WTC11 (cell line): ENCODE measurements at regions not wholly inside any gene's neighbourhood (a gene's known extent, or its start where the extent isn't known, plus 50 kb on each side); places are given as distances from the start of the nearest gene placed in this dataset.

Experiments
- ATAC-seq: fragments of 200-7000 bp; cut with Tn5 transposase; 2 replicates; pipeline ENCODE4 v1.10.0; 2021; ENCODE audit warnings: mild to moderate bottlenecking, moderate library complexity
- CTCF ChIA-PET: fragments of 300-600 bp; sonication (Branson Sonifier 250); formaldehyde crosslinking; loops from one replicate; lab custom pipeline; 2021; ENCODE audit warnings: antibody characterized with exemption; lab: Charles Lee
- POLR2A ChIA-PET: fragments of 350-600 bp; sonication (Branson Sonifier 250); formaldehyde crosslinking; loops from one replicate; lab custom pipeline; 2021; ENCODE audit warnings: antibody characterized with exemption; lab: Charles Lee
- DNase-seq: peaks from one replicate; pipeline ENCODE4 v3.0.0; 2021; ENCODE audit warnings: low spot score
- H3K27ac Mint-ChIP-seq: 2 replicates; pipeline ENCODE4 v1.8.0; 2021; ENCODE audit warnings: mixed read lengths
- H3K27me3 Mint-ChIP-seq: 2 replicates; pipeline ENCODE4 v1.8.0; 2021; ENCODE audit warnings: low read depth, mild to moderate bottlenecking, moderate library complexity, mixed read lengths
- H3K36me3 Mint-ChIP-seq: 2 replicates; pipeline ENCODE4 v1.8.0; 2021; ENCODE audit warnings: mixed read lengths
- H3K4me1 Mint-ChIP-seq: 2 replicates; pipeline ENCODE4 v1.8.0; 2022; ENCODE audit warnings: mixed read lengths
- H3K4me3 Mint-ChIP-seq: 2 replicates; pipeline ENCODE4 v1.8.0; 2021; ENCODE audit warnings: mild to moderate bottlenecking, moderate library complexity, mixed read lengths
- H3K9me3 Mint-ChIP-seq: 2 replicates; pipeline ENCODE4 v1.8.0; 2021; ENCODE audit warnings: mixed read lengths
- ATF1 ChIP-seq: sonication (generic); formaldehyde crosslinking; IDR thresholded peaks from 2 replicates; pipeline ENCODE4 v1.8.1; 2023; ENCODE audit warnings: mild to moderate bottlenecking, moderate library complexity, missing genetic modification reagents
- ELF4 ChIP-seq: sonication (generic); formaldehyde crosslinking; IDR thresholded peaks from 2 replicates; pipeline ENCODE4 v1.8.1; 2022; ENCODE audit warnings: low read depth, mild to moderate bottlenecking, moderate library complexity, missing genetic modification reagents
- EMX1 ChIP-seq: fragments of 250-450 bp; sonication (Bioruptor Pico); IDR thresholded peaks from 2 replicates; pipeline ENCODE4 v1.8.0; 2021; ENCODE audit warnings: mild to moderate bottlenecking
- FOXJ3 ChIP-seq: sonication (generic); formaldehyde crosslinking; IDR thresholded peaks from 2 replicates; pipeline ENCODE4 v1.9.0; 2021; ENCODE audit warnings: missing genetic modification reagents, mild to moderate bottlenecking, borderline replicate concordance
- GABPB1 ChIP-seq: sonication (generic); formaldehyde crosslinking; IDR thresholded peaks from 2 replicates; pipeline ENCODE4 v1.8.1; 2023; ENCODE audit warnings: mild to moderate bottlenecking, missing genetic modification reagents
- GRHL2 ChIP-seq: fragments of 250-450 bp; sonication (Bioruptor Pico); IDR thresholded peaks from 2 replicates; pipeline ENCODE4 v1.8.0; 2022; ENCODE audit warnings: mild to moderate bottlenecking, moderate library complexity; ENCODE audit not compliant: insufficient replicate concordance, severe bottlenecking
- JAZF1 ChIP-seq: fragments of 250-450 bp; sonication (Bioruptor Pico); IDR thresholded peaks from 2 replicates; pipeline ENCODE4 v1.9.0; 2021; ENCODE audit warnings: moderate library complexity, mild to moderate bottlenecking, inconsistent platforms
- NFATC4 ChIP-seq: fragments of 250-450 bp; sonication (Bioruptor Pico); IDR thresholded peaks from 2 replicates; pipeline ENCODE4 v1.9.0; 2021; ENCODE audit warnings: mild to moderate bottlenecking
- NFYB ChIP-seq: sonication (generic); formaldehyde crosslinking; conservative IDR thresholded peaks from 2 replicates; pipeline ENCODE4 v1.8.0; 2022; ENCODE audit warnings: low read depth, missing genetic modification reagents
- NR2C2 ChIP-seq: sonication (generic); formaldehyde crosslinking; IDR thresholded peaks from 2 replicates; pipeline ENCODE4 v1.8.0; 2022; ENCODE audit warnings: mild to moderate bottlenecking, missing genetic modification reagents
- SMAD4 ChIP-seq: sonication (generic); formaldehyde crosslinking; IDR thresholded peaks from 2 replicates; pipeline ENCODE4 v1.8.0; 2022; ENCODE audit warnings: mild to moderate bottlenecking, missing genetic modification reagents
- TEAD1 ChIP-seq: sonication (generic); formaldehyde crosslinking; IDR thresholded peaks from 2 replicates; pipeline ENCODE4 v1.8.0; 2022; ENCODE audit warnings: mild to moderate bottlenecking, missing genetic modification reagents
- ZNF219 ChIP-seq: sonication (generic); formaldehyde crosslinking; IDR thresholded peaks from 2 replicates; pipeline ENCODE4 v1.8.0; 2023; ENCODE audit warnings: missing genetic modification reagents, mild to moderate bottlenecking, borderline replicate concordance
- ZNF263 ChIP-seq: sonication (generic); formaldehyde crosslinking; IDR thresholded peaks from 2 replicates; pipeline ENCODE4 v1.8.1; 2022; ENCODE audit warnings: low read depth, mild to moderate bottlenecking, moderate library complexity, missing genetic modification reagents
- ZNF317 ChIP-seq: sonication (generic); formaldehyde crosslinking; IDR thresholded peaks from 2 replicates; pipeline ENCODE4 v1.8.1; 2023; ENCODE audit warnings: low read depth, mild to moderate bottlenecking, moderate library complexity, missing genetic modification reagents, borderline replicate concordance
- TF ChIP-seq, protein P1 (sequence below): sonication (generic); formaldehyde crosslinking; IDR thresholded peaks from 2 replicates; pipeline ENCODE4 v1.8.1; 2023; ENCODE audit warnings: mild to moderate bottlenecking, missing genetic modification reagents, moderate library complexity
- TF ChIP-seq, protein P2 (sequence below): sonication (generic); formaldehyde crosslinking; IDR thresholded peaks from 2 replicates; pipeline ENCODE4 v1.8.1; 2023; ENCODE audit warnings: mild to moderate bottlenecking, missing genetic modification reagents
- TF ChIP-seq, protein P3 (sequence below): sonication (generic); formaldehyde crosslinking; conservative IDR thresholded peaks from 2 replicates; pipeline ENCODE4 v1.8.1; 2023; ENCODE audit warnings: mild to moderate bottlenecking, low read depth, missing genetic modification reagents, moderate library complexity

DNA sequence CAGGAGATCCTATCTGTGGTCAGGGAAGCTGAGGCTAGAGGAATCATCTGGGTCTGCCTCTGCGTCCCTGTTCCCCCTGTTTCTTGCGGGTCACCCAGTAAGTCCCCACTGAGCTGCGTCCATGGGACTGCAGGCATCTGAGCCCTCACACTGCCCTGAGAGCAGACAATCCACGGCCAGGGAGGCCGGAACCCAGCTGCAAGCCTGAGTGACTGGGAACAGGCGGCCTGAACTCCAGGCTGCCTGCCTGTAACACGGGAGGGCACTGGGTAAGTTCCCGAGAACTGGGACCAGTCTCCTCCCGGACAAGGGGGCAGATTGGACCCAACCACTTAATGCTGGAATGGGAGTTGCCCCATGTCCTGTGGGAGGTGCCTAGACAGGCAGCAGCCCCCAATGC lies 727.4 kb downstream of the BRD1 start:
- no peak overlapping the region for H3K27ac Mint-ChIP-seq
- H3K4me1 Mint-ChIP-seq: peaks cover 10% of the 10 kb centered on the region
- H3K4me3 Mint-ChIP-seq: no peak overlapping the region
- peaks cover 5% of the 10 kb centered on the region for H3K9me3 Mint-ChIP-seq
- no peaks in the 10 kb centered on the region for H3K36me3 Mint-ChIP-seq
- H3K27me3 Mint-ChIP-seq: no peaks in the 10 kb centered on the region
- TF ChIP-seq TEAD1 (no peak), JAZF1 (CRISPR knock-in tag) (no peak), SMAD4 (CRISPR knock-in tag) (no peak), ZNF219 (CRISPR knock-in tag) (no peak)
- TF ChIP-seq, all 79 proteins: peak for 0
- ChIA-PET CTCF (interaction anchor here (2.0 kb wide), 1 partner anchor 205 kb away, joined by 5 read pairs; no protein-coding TSS in a partner anchor), POLR2A (interaction anchor here (0.5 kb wide), 1 partner anchor 146 kb away, joined by 5 read pairs; no protein-coding TSS in a partner anchor)
- DNase-seq (no peak), ATAC-seq (no peak)

DNA sequence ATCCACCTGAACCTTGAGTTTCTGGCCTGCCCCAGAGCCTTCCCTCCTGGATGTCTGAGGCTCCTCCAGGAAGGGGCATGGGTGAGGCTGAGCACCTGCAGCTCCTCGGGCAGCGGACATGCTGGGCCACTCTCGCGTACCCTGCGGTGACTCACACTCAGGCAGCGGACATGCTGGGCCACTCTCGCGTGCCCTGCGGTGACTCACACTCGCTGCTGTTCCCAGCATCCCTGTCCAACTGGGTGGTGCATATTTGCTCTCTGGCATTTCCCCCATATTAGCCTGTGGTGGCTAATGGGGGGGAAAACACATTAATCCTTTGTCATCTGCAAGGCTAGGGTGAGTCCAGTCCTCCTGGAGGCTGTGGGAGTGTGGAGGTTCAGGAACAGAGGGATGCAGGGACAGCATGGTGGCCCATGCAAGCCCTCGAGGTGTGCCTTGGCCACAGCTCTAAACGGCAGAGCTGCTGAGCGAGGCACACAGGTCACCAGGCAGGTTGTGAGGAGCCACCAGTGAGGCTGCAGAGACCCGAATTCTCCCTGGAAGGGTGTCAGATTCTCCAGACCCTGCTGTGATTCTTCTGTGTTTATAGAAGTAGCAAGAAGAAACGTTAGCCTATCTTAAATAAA lies 728.1 kb downstream of the BRD1 start:
- no peaks in the 10 kb centered on the region for H3K27me3 Mint-ChIP-seq
- DNase-seq (no peak), ATAC-seq (no peak)
- ChIA-PET POLR2A (no interaction called here), CTCF (interaction anchor here (2.0 kb wide), 1 partner anchor 205 kb away, joined by 5 read pairs; no protein-coding TSS in a partner anchor)
- H3K4me3 Mint-ChIP-seq: no peak overlapping the region
- H3K4me1 Mint-ChIP-seq: peaks cover 10% of the 10 kb centered on the region
- H3K9me3 Mint-ChIP-seq: peaks cover 5% of the 10 kb centered on the region
- no peak overlapping the region for H3K27ac Mint-ChIP-seq
- H3K36me3 Mint-ChIP-seq: no peaks in the 10 kb centered on the region
- TF ChIP-seq, protein P1, sequence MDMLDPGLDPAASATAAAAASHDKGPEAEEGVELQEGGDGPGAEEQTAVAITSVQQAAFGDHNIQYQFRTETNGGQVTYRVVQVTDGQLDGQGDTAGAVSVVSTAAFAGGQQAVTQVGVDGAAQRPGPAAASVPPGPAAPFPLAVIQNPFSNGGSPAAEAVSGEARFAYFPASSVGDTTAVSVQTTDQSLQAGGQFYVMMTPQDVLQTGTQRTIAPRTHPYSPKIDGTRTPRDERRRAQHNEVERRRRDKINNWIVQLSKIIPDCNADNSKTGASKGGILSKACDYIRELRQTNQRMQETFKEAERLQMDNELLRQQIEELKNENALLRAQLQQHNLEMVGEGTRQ (CRISPR knock-in tag): no peak
- TF ChIP-seq, protein P2, sequence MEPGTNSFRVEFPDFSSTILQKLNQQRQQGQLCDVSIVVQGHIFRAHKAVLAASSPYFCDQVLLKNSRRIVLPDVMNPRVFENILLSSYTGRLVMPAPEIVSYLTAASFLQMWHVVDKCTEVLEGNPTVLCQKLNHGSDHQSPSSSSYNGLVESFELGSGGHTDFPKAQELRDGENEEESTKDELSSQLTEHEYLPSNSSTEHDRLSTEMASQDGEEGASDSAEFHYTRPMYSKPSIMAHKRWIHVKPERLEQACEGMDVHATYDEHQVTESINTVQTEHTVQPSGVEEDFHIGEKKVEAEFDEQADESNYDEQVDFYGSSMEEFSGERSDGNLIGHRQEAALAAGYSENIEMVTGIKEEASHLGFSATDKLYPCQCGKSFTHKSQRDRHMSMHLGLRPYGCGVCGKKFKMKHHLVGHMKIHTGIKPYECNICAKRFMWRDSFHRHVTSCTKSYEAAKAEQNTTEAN (CRISPR knock-in tag): 0 out of 2 replicates have a peak, but pooled peaks have one; percentile 31

DNA sequence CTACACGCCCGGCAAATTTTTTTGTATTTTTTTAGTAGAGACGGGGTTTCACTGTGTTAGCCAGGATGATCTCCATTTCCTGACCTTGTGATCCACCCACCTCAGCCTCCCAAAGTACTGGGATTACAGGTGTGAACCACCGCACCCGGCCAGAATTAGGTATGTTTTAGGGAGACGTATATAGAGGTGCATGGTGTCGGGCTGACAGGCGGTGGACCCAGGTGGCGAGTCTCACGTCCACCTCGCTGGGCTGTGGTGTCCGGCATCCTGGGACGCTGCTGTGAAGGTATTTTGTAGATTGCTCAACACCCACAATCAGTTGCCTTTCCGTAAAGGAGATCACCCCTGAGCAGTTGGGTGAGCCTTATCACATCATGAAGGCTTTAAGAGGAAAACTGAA lies 728.6 kb downstream of the BRD1 start:
- H3K9me3 Mint-ChIP-seq: peaks cover 5% of the 10 kb centered on the region
- H3K4me3 Mint-ChIP-seq: no peak overlapping the region
- POLR2A ChIA-PET: no interaction called here
- no peak overlapping the region for H3K27ac Mint-ChIP-seq
- CTCF ChIA-PET: no interaction called here
- DNase-seq (no peak), ATAC-seq (no peak)
- peaks cover 10% of the 10 kb centered on the region for H3K4me1 Mint-ChIP-seq
- TF ChIP-seq FOXJ3 (CRISPR knock-in tag): no peak
- no peak for TF ChIP-seq EMX1 (CRISPR knock-in tag)
- TF ChIP-seq NFYB (CRISPR knock-in tag): no peak
- no peak for TF ChIP-seq GABPB1 (CRISPR knock-in tag)
- no peak for TF ChIP-seq NR2C2 (CRISPR knock-in tag)
- no peak for TF ChIP-seq GRHL2 (CRISPR knock-in tag)
- no peak for TF ChIP-seq ELF4 (CRISPR knock-in tag)
- H3K27me3 Mint-ChIP-seq: no peaks in the 10 kb centered on the region
- H3K36me3 Mint-ChIP-seq: no peaks in the 10 kb centered on the region

DNA sequence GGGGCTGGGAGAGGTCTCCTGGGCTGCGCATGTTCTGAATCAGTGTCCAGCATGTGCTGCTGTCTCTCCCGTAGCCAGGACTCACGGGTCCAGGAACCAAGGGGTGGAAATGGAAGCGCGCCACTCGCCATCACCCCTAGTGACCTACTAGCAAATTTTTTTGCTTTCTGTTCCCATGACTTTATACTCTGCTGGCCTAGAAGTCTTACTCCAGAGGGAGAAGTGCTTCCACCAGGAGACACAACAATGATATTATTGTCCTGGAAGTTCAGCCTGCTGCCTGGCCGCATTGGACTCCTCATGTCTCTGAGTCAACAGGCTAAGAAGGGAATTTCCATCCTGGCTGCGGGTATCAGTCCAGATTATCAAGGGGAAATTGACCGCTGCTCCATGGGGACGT lies 729.7 kb downstream of the BRD1 start:
- H3K4me3 Mint-ChIP-seq: no peak overlapping the region
- ATAC-seq (no peak), DNase-seq (no peak)
- ChIA-PET POLR2A (no interaction called here), CTCF (no interaction called here)
- H3K4me1 Mint-ChIP-seq: peaks cover under 1% of the 10 kb centered on the region; the same call in 1 of the 2 replicates
- H3K27me3 Mint-ChIP-seq: no peaks in the 10 kb centered on the region
- no peak overlapping the region for H3K27ac Mint-ChIP-seq
- TF ChIP-seq NR2C2 (CRISPR knock-in tag): no peak
- no peak for TF ChIP-seq ELF4 (CRISPR knock-in tag)
- no peak for TF ChIP-seq ATF1
- TF ChIP-seq, protein P3, sequence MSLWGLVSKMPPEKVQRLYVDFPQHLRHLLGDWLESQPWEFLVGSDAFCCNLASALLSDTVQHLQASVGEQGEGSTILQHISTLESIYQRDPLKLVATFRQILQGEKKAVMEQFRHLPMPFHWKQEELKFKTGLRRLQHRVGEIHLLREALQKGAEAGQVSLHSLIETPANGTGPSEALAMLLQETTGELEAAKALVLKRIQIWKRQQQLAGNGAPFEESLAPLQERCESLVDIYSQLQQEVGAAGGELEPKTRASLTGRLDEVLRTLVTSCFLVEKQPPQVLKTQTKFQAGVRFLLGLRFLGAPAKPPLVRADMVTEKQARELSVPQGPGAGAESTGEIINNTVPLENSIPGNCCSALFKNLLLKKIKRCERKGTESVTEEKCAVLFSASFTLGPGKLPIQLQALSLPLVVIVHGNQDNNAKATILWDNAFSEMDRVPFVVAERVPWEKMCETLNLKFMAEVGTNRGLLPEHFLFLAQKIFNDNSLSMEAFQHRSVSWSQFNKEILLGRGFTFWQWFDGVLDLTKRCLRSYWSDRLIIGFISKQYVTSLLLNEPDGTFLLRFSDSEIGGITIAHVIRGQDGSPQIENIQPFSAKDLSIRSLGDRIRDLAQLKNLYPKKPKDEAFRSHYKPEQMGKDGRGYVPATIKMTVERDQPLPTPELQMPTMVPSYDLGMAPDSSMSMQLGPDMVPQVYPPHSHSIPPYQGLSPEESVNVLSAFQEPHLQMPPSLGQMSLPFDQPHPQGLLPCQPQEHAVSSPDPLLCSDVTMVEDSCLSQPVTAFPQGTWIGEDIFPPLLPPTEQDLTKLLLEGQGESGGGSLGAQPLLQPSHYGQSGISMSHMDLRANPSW (CRISPR knock-in tag): no peak
- TF ChIP-seq NFATC4: no peak
- no peak for TF ChIP-seq ZNF317
- TF ChIP-seq ZNF263: no peak
- no peaks in the 10 kb centered on the region for H3K36me3 Mint-ChIP-seq
- H3K9me3 Mint-ChIP-seq: peaks cover 5% of the 10 kb centered on the region
